Pancreas (tissue), 10 donors: ENCODE measurements at regions not wholly inside any gene's neighbourhood (a gene's known extent, or its start where the extent isn't known, plus 50 kb on each side); places are given as distances from the start of the nearest gene placed in this dataset.

Source experiments
- ATAC-seq, 4 donors: fragments of 200-7000 bp; cut with Tn5 transposase; one replicate each; pipeline versions ENCODE4 v1.8.0 to v1.9.1; 2020; ENCODE audit warnings: mild to moderate bottlenecking in 4 of 4, moderate library complexity in 4 of 4
- DNase-seq, 6 donors: peaks; one replicate each; pipeline ENCODE4 v3.0.0-alpha.2; 2020
- FAIRE-seq: peaks from 2 replicates; lab custom pipeline; 2012; peaks lifted over from hg19 to GRCh38; lab: Jason Lieb, UNC
- H3K27ac ChIP-seq, 4 donors: fragments of 200-600 bp; sonication (generic); 1 replicate in 3 of 4; 2 replicates in 1 of 4; pipeline versions ENCODE4 v1.5.0 to v1.8.0; 2020
- H3K27me3 ChIP-seq, 4 donors: fragments of 200-600 bp; one replicate each; pipeline ENCODE4 v1.8.0; 2021
- H3K36me3 ChIP-seq, 3 donors: fragments of 200-600 bp; sonication (generic) in 1 of 3; one replicate each; pipeline versions ENCODE4 v1.5.0 to v1.8.0; 2020 to 2021
- H3K4me1 ChIP-seq, 3 donors: fragments of 200-600 bp; one replicate each; pipeline ENCODE4 v1.8.0; 2021
- H3K4me3 ChIP-seq, 4 donors: fragments of 200-600 bp; sonication (generic) in 2 of 4; one replicate each; pipeline versions ENCODE4 v1.5.0 to v1.8.0; 2020 to 2021
- H3K9me3 ChIP-seq, 4 donors: fragments of 200-600 bp; one replicate each; pipeline ENCODE4 v1.8.0; 2021
- CTCF ChIP-seq, 4 donors: fragments of 200-600 bp; sonication (generic) in 3 of 4; IDR thresholded peaks; one replicate each; pipeline versions ENCODE4 v1.5.0 to v1.8.0; 2021; ENCODE audit warnings: antibody characterized with exemption in 4 of 4
- WGBS, 2 donors: extraction: QIAGEN DNeasy Blood & Tissue Kit; methylation state at CpG; one replicate each; pipeline ENCODE4 v1.1.7; 2013; 5-methylcytosine and 5-hydroxymethylcytosine counted together
- intact Hi-C, 3 donors: fragments of 100-400 bp; cut with DNase I; formaldehyde crosslinking; loops; one replicate each; pipeline versions ENCODE4 v1.11.1 to v1.14.2; 2022
- donor health status: healthy with polysubstance abuse.
- donor health status: DM: no; HTN: no; CAD: no; lungs with moderate emphysema.
- donor health status: DM: no; HTN: no; CAD: no.
- donor health status: control.
- donor health status: control.
- donor health status: Bipolar disorder and iron deficiency.
- donor health status: DM: yes; HTN: yes; CAD: no.
- donor health status: DM: no; HTN: no; CAD: no.
- donor health status: DM: no; HTN: no; CAD: no.
- donor health status: DM: yes; HTN: yes; CAD: no.

DNA sequence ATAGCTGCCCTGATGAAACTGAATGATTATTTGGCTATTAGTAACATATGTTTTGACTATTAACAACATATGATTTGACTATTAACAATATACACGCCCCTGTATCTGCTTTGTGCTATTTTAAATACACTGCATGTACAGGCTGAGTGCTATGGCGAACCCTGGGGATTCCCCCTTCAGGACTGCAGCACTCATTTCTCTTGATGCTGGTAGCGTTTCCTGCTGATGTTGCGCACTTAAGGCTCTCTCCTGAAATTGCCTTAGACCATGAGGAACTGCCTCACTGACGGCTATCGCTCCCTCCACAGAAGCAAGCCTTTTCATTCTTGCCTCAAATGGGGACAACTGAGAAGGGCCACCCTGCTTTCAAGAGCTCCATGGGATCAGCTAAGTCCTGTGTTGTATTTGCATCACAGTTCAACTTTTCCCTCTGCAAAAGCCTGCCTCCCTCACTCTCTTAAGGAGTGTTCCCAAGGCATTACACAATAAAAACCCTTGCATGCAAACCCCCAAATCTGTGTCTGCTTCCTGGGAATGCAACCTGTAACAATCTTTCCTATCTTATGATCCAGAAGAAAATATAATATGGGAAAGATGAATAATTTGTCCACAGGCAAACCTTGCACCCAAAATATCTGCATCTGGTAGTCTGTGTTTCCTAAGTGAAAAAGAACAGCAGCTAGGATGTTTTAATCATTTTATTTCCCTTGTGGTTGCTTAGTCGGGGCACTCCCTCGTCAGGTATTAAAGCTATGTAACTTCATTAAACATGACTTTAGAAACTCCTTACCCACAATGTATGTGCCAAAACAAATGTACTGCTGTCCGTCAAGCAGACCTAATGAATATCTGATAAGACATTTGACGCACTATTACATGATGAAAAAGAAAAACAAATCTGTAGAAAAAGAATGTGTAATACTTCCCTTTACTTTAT lies 456.4 kb downstream of the COL12A1 start:
- no peak for DNase-seq
- Histone ChIP-seq H3K4me3 (no peak overlapping the region), H3K27me3 (no peaks in the 10 kb centered on the region), H3K4me1 (no peaks in the 10 kb centered on the region), H3K36me3 (no peaks in the 10 kb centered on the region), H3K9me3 (no peaks in the 10 kb centered on the region), H3K27ac (no peak overlapping the region)
- intact Hi-C loops, result no loop called here
- FAIRE-seq, result no peak
- TF ChIP-seq CTCF (IDR thresholded peaks at IDR 0.05), result no peak
- 55 to 57% methylated on average over 10 of the region's 10 CpGs for WGBS, 2 donors
- ATAC-seq, result peak in 1 of 4 donors; percentile 55

GRCh38 chr6:74745670-74746069 lies 460.2 kb downstream of the COL12A1 start:
- ATAC-seq (no peak), DNase-seq (no peak), FAIRE-seq (peak; percentile 51)
- no peak for TF ChIP-seq CTCF (IDR thresholded peaks at IDR 0.05)
- Histone ChIP-seq H3K9me3 (no peaks in the 10 kb centered on the region), H3K27me3 (no peaks in the 10 kb centered on the region), H3K4me3 (no peak overlapping the region), H3K27ac (no peak overlapping the region), H3K4me1 (no peaks in the 10 kb centered on the region), H3K36me3 (no peaks in the 10 kb centered on the region)
- intact Hi-C loops, result no loop called here
- 57 to 59% methylated on average over 1 of the region's 1 CpG for WGBS, 2 donors

DNA sequence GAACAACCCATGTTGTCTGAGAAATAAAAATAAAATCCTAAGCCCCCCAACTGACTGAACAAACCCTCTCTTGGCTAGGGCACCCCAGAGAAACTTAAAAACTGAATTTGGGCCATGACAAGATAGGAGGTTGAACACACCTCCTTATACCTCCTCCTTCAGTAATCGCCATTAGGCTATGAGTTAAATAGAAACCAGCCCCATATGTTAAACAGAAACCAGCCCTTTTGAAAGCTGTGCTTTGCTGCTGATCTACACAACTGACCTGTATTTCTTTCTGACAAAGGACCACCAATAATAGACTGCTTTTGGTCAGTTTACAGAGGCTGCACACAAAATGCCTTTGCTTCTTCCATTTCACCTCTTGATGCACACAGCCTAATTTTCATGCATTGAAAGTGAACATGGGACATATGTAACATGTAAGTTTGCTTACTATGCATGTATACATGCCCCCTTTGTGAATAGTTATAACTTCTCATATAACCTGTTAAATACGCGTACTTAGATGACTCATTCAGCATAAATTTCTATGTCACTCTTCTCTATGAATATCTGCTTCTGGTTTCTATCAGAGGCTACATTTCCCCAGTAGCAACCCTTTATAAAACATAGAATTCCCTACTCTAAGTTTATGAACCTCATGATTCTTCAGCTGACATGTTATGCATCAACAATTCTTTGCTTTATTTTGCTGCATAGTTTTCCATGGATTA lies 462.9 kb downstream of the COL12A1 start:
- Histone ChIP-seq H3K27me3 (no peaks in the 10 kb centered on the region), H3K9me3 (no peaks in the 10 kb centered on the region), H3K36me3 (no peaks in the 10 kb centered on the region), H3K4me3 (no peak overlapping the region), H3K27ac (no peak overlapping the region), H3K4me1 (no peaks in the 10 kb centered on the region)
- DNase-seq, result no peak
- ATAC-seq, result no peak
- no peak for TF ChIP-seq CTCF (IDR thresholded peaks at IDR 0.05)
- intact Hi-C loops, result no loop called here
- WGBS, 2 donors, result 76 to 93% methylated on average over 3 of the region's 3 CpGs
- no peak for FAIRE-seq

DNA sequence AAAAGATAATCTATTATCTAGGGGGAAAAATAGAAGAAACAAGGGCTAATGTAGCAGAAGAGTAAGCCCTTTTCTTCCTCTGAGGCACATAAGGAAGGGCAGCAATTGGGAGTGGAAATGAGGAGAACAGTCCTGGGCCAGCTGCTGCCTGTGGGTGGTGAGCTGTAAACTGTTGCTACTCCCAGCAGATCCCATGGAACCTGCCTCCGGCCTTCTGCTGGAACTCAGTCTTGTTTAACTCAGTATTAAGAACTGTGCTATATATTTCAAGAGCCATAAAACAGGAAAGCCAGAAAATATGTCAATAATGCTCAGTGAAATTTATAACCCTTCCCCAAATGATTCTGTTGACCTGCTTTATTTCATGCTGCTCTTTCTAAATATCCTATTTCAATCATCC lies 464.2 kb downstream of the COL12A1 start:
- FAIRE-seq, result no peak
- no peak for TF ChIP-seq CTCF (IDR thresholded peaks at IDR 0.05)
- ATAC-seq, result no peak
- no peaks in the 10 kb centered on the region for H3K36me3 ChIP-seq
- no peaks in the 10 kb centered on the region for H3K4me1 ChIP-seq
- no peak overlapping the region for H3K4me3 ChIP-seq
- intact Hi-C loops, result no loop called here
- H3K9me3 ChIP-seq, result no peaks in the 10 kb centered on the region
- no peak overlapping the region for H3K27ac ChIP-seq
- H3K27me3 ChIP-seq, result no peaks in the 10 kb centered on the region
- DNase-seq, result peak in 1 of 6 donors; percentile 7
- 40 to 58% methylated on average over 1 of the region's 1 CpG for WGBS, 2 donors
